GM12878 (cell line): ENCODE measurements at regions not wholly inside any gene's neighbourhood (a gene's known extent, or its start where the extent isn't known, plus 50 kb on each side); places are given as distances from the start of the nearest gene placed in this dataset.

ENCODE experiments used
- ATAC-seq: fragments of 200-7000 bp; cut with Tn5 transposase; 3 replicates; pipeline ENCODE4 v1.9.1; 2020; ENCODE audit warnings: mild to moderate bottlenecking, moderate library complexity
- BruUV-seq: library from RNA; stranded (reverse); fragments of 400-500 nt; replicated peaks from 2 replicates; lab custom pipeline; 2021; lab: Mats Ljungman, UMichigan
- CTCF ChIA-PET: fragments of 300-600 bp; sonication (Branson Sonifier 250); formaldehyde crosslinking; extraction: SDS; loops from one replicate; lab custom pipeline; 2021; ENCODE audit warnings: inconsistent platforms; lab: Yijun Ruan, JAX
- POLR2A ChIA-PET: fragments of 350-600 bp; formaldehyde crosslinking; extraction: SDS; loops from one replicate; lab custom pipeline; 2021; ENCODE audit warnings: inconsistent platforms; lab: Charles Lee
- RAD21 ChIA-PET: fragments of 300-600 bp; sonication (Branson Sonifier 250); formaldehyde crosslinking; loops from one replicate; lab custom pipeline; 2023; ENCODE audit warnings: antibody characterized with exemption; ENCODE audit not compliant: unreplicated experiment; lab: Charles Lee
- SMC1A ChIA-PET: fragments of 300-600 bp; sonication (Branson Sonifier 250); formaldehyde crosslinking; loops from one replicate; lab custom pipeline; 2023; ENCODE audit not compliant: unreplicated experiment, uncharacterized antibody; lab: Charles Lee
- DNase-seq: peaks from one replicate; pipeline ENCODE4 v3.0.0-alpha.2; 2011; ENCODE audit warnings: low read depth, low spot score
- FAIRE-seq: peaks from 3 replicates; lab custom pipeline; 2011; peaks lifted over from hg19 to GRCh38; lab: Jason Lieb, UNC
- H2AFZ ChIP-seq: 2 replicates; pipeline ENCODE4 v1.6.0; 2011; ENCODE audit warnings: low read depth, low read length, control low read depth; ENCODE audit not compliant: control insufficient read depth
- H3K27ac ChIP-seq: 2 replicates; pipeline ENCODE4 v1.5.1; 2011; ENCODE audit warnings: control low read depth; ENCODE audit not compliant: control insufficient read depth, insufficient read depth
- H3K27me3 ChIP-seq, 2 experiments: replicated peaks in 1 of 2; 2 replicates each; pipeline versions ENCODE4 v1.6.0 to v1.6.1; 2011; ENCODE audit warnings: low read length in 1 of 2; ENCODE audit not compliant: control insufficient read depth in 2 of 2, insufficient read depth in 2 of 2
- H3K36me3 ChIP-seq, 2 experiments: 2 replicates each; pipeline ENCODE4 v1.5.1; 2011; ENCODE audit warnings: low read length in 1 of 2; ENCODE audit not compliant: control insufficient read depth in 2 of 2, insufficient read depth in 2 of 2
- H3K4me1 ChIP-seq: 2 replicates; pipeline ENCODE4 v1.6.1; 2011; ENCODE audit warnings: mild to moderate bottlenecking, low read length, moderate library complexity, mixed read lengths; ENCODE audit not compliant: control insufficient read depth, insufficient read depth
- H3K4me2 ChIP-seq: 2 replicates; pipeline ENCODE4 v1.6.0; 2011; ENCODE audit warnings: control low read depth; ENCODE audit not compliant: control insufficient read depth, insufficient read depth
- H3K4me3 ChIP-seq: fragments of 200-600 bp; sonication (generic); 2 replicates; pipeline ENCODE4 v1.5.1; 2016
- H3K79me2 ChIP-seq: 2 replicates; pipeline ENCODE4 v1.6.0; 2011; ENCODE audit warnings: low read length; ENCODE audit not compliant: control insufficient read depth, insufficient read depth
- H3K9ac ChIP-seq: 2 replicates; pipeline ENCODE4 v1.8.0; 2011; ENCODE audit warnings: low read length, control low read depth, mixed read lengths; ENCODE audit not compliant: control insufficient read depth, insufficient read depth
- H3K9me3 ChIP-seq: replicated peaks from 3 replicates; pipeline ENCODE4 v1.5.1; 2011; ENCODE audit warnings: mild to moderate bottlenecking, low read length; ENCODE audit not compliant: control insufficient read depth, insufficient read depth
- H4K20me1 ChIP-seq: 2 replicates; pipeline ENCODE4 v1.6.0; 2011; ENCODE audit not compliant: control insufficient read depth, insufficient read depth
- CHD2 ChIP-seq: IDR thresholded peaks from 2 replicates; pipeline ENCODE4 v1.6.1; 2011; ENCODE audit warnings: low read depth, low read length, improper control_type of control experiment, borderline replicate concordance
- CREM ChIP-seq: IDR thresholded peaks from 2 replicates; pipeline ENCODE4 v1.6.1; 2014; ENCODE audit warnings: antibody characterized with exemption, low read depth
- EED ChIP-seq: sonication (generic); IDR thresholded peaks from 2 replicates; pipeline ENCODE4 v1.6.1; 2016; ENCODE audit warnings: antibody characterized with exemption, low read depth
- EGR1 ChIP-seq, 2 experiments: IDR thresholded peaks; 1 replicate in 1 of 2; 2 replicates in 1 of 2; pipeline ENCODE4 v1.6.1; 2011 to 2012; ENCODE audit warnings: low read depth in 2 of 2, low read length in 2 of 2, borderline replicate concordance in 1 of 2, mild to moderate bottlenecking in 1 of 2, moderate library complexity in 1 of 2
- HDAC6 ChIP-seq: fragments of 200-600 bp; sonication (generic); IDR thresholded peaks from one replicate; pipeline ENCODE4 v1.8.0; 2017; ENCODE audit warnings: antibody characterized with exemption; ENCODE audit not compliant: unreplicated experiment
- KDM1A ChIP-seq: fragments of 200-600 bp; sonication (generic); IDR thresholded peaks from 2 replicates; pipeline ENCODE4 v1.6.1; 2016; ENCODE audit warnings: borderline replicate concordance
- KLF5 ChIP-seq: fragments of 450-650 bp; IDR thresholded peaks from 2 replicates; pipeline ENCODE4 v1.6.1; 2014; ENCODE audit warnings: mild to moderate bottlenecking; ENCODE audit not compliant: partially characterized antibody
- MEF2A ChIP-seq: IDR thresholded peaks from 2 replicates; pipeline ENCODE4 v1.6.1; 2011; ENCODE audit warnings: low read depth, mild to moderate bottlenecking, low read length, moderate library complexity; ENCODE audit not compliant: insufficient read depth
- NKRF ChIP-seq: fragments of 450-650 bp; conservative IDR thresholded peaks from 2 replicates; pipeline ENCODE4 v1.6.1; 2017; ENCODE audit warnings: mild to moderate bottlenecking, moderate library complexity
- TCF12 ChIP-seq: IDR thresholded peaks from 2 replicates; pipeline ENCODE4 v1.6.1; 2011; ENCODE audit warnings: low read depth, mild to moderate bottlenecking, low read length
- WGBS: methylation state at CpG from one replicate; pipeline ENCODE4 v1.1.6; 2016; ENCODE audit warnings: low lambda C conversion rate; ENCODE audit not compliant: insufficient replicate concordance, insufficient coverage; ENCODE audit errors: missing lambda C conversion rate; 5-methylcytosine and 5-hydroxymethylcytosine counted together
- in situ Hi-C: fragments of 300-500 bp; cut with MboI; formaldehyde crosslinking; loops from 9 replicates; pipeline ENCODE4 v1.14.3; 2018; ENCODE audit warnings: mixed read lengths
- intact Hi-C: fragments of 100-400 bp; cut with micrococcal nuclease; formaldehyde crosslinking; loops from one replicate; pipeline ENCODE4 v1.14.2; 2022; ENCODE audit not compliant: unreplicated experiment

DNA sequence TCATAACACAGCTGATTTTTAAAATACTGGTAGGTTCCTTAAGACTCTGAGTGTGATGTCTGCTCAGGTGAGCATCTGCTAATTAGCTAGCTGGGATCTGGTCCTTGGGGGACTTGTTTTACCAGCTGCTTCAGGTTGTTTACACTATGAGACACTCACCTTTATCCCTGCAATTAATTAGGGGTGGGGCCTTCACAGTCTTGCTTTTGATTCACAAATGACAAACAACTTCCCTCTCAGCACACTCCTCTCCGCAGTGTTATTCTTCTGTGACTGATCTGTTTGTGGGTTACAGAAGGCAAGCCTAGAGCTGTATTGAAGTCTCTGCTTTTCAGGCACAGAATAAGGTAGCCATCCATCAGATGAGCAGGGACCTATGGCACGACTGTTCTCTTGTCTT lies 62.0 kb upstream of the CD83 start:
- in situ Hi-C loops, result no loop called here
- Histone ChIP-seq H3K4me2 (no peak overlapping the region), H3K9ac (no peak overlapping the region), H3K27me3 (peaks cover 5 to 7% of the 10 kb centered on the region in 2 experiments; a peak in 3 of 4 replicates), H2AFZ (no peak overlapping the region), H3K4me3 (no peak overlapping the region), H4K20me1 (no peaks in the 10 kb centered on the region), H3K4me1 (no peaks in the 10 kb centered on the region), H3K36me3 (no peaks in the 10 kb centered on the region), H3K27ac (no peak overlapping the region), H3K9me3 (no peaks in the 10 kb centered on the region; the same call in 2 of the 3 replicates), H3K79me2 (no peaks in the 10 kb centered on the region)
- ChIA-PET RAD21 (interaction anchor here (1.0 to 1.2 kb wide), 2 partner anchors 9 to 12 kb away, joined by 3 to 5 read pairs; no protein-coding TSS in a partner anchor), SMC1A (interaction anchor here (1.4 to 1.8 kb wide), 2 partner anchors 11 to 147 kb away, joined by 4 to 7 read pairs; no protein-coding TSS in a partner anchor), POLR2A (interaction anchor here (0.6 to 0.9 kb wide), 3 partner anchors 8 to 261 kb away, joined by 3 read pairs; no protein-coding TSS in a partner anchor), CTCF (interaction anchor here (0.6 to 5.7 kb wide), 4 partner anchors 9 to 74 kb away, joined by 3 to 52 read pairs (median 4); no protein-coding TSS in a partner anchor)
- 0% methylated on average over 2 of the region's 2 CpGs for WGBS
- no peak for ATAC-seq
- intact Hi-C loops, result no loop called here
- FAIRE-seq, result no peak
- no peak for DNase-seq
- BruUV-seq, result no TSS peak
- TF ChIP-seq TCF12, result no peak
- no peak for TF ChIP-seq KLF5
- no peak for TF ChIP-seq KDM1A
- TF ChIP-seq NKRF, result no peak
- no peak for TF ChIP-seq CREM
- no peak for TF ChIP-seq CHD2
- no peak for TF ChIP-seq EED
- TF ChIP-seq MEF2A, result no peak
- no peak for TF ChIP-seq EGR1 (IDR thresholded peaks at IDR 0.05; ENCODE audit: borderline replicate concordance in 1 of 2, low read depth in 2 of 2, low read length in 2 of 2)
- no peak for TF ChIP-seq HDAC6
